ENCODE measurements at regions not wholly inside any gene's neighbourhood (a gene's known extent, or its start where the extent isn't known, plus 50 kb on each side); places are given as distances from the start of the nearest gene placed in this dataset.

- no peak for TF ChIP-seq EZH2 (optimal IDR thresholded peaks at IDR 0.05; ENCODE audit: low read depth, low read length)
- TF ChIP-seq CTCF (IDR thresholded peaks at IDR 0.05; ENCODE audit: low read length) = no peak
These were observed 270.7 kb upstream of the PAPPA start for GRCh38 chr9:115882911-115883310.
